ENCODE measurements at regions not wholly inside any gene's neighbourhood (a gene's known extent, or its start where the extent isn't known, plus 50 kb on each side); places are given as distances from the start of the nearest gene placed in this dataset.

DNA sequence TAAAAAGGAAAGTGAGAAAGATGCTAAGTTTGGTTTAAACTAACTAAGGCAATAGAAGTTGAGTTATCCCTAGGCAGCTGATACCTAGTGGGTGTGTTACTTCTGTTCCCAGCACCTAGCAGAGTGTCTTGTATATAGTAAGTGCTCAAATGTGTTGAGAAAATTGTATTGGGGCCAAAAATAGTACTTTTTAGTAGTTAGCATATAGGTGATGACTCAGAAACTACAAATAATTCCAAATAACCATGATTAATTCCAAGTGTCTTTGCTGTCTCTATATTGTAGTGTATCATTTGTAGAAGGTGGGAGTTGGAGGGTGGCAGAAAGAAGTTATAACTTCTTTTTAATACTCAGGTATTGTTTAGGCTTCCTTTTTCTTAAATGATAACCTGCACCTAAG, 362.7 kb downstream of the RND3 start:
- ChIA-PET POLR2A (interaction anchor here (0.6 kb wide), 1 partner anchor 236 kb away, joined by 3 read pairs; no protein-coding TSS in a partner anchor), RAD21 (ENCODE audit: low non-redundant PET in 1 of 2, low total read pairs in 2 of 2, uncharacterized antibody in 2 of 2, unreplicated experiment in 2 of 2) (no interaction called here), CTCF (no interaction called here)
- Histone ChIP-seq H2AFZ (ENCODE audit: low read depth, low read length, poor library complexity, severe bottlenecking) (no peak overlapping the region), H3K27me3 (ENCODE audit: insufficient read depth, low read length) (no peaks in the 10 kb centered on the region), H3K4me2 (ENCODE audit: low read length) (no peak overlapping the region), H3K27ac (ENCODE audit: low read depth, low read length) (no peak overlapping the region), H3K36me3 (ENCODE audit: control insufficient read depth in 1 of 2, insufficient read depth in 2 of 2, low read length in 2 of 2) (no peaks in the 10 kb centered on the region), H3K79me2 (ENCODE audit: insufficient read depth, low read length) (no peaks in the 10 kb centered on the region), H4K20me1 (ENCODE audit: insufficient read depth) (no peaks in the 10 kb centered on the region), H3K4me1 (ENCODE audit: control insufficient read depth in 1 of 2, insufficient read depth in 2 of 2, low read length in 2 of 2) (no peaks in the 10 kb centered on the region), H3K9me2 (ENCODE audit: insufficient read depth) (no peaks in the 10 kb centered on the region), H3K4me3 (replicated peaks in 1 of 2; ENCODE audit: low read depth in 1 of 2, low read length in 2 of 2) (no peak overlapping the region), H3K9me3 (ENCODE audit: control insufficient read depth in 1 of 2, insufficient read depth in 1 of 2, low read depth in 1 of 2, low read length in 2 of 2) (no peaks in the 10 kb centered on the region), H3K9ac (ENCODE audit: low read length) (no peak overlapping the region)
- no TSS peak for BruUV-seq (replicated peaks)
- ATAC-seq = no peak
- TF ChIP-seq ZBTB33 (IDR thresholded peaks at IDR 0.05; ENCODE audit: extremely low read depth, insufficient replicate concordance, low read length) = no peak
- TF ChIP-seq CBX3 (IDR thresholded peaks at IDR 0.05; ENCODE audit: low read depth) = no peak
- no peak for TF ChIP-seq EZH2phosphoT487 (IDR thresholded peaks at IDR 0.05; ENCODE audit: borderline replicate concordance)
- intact Hi-C loops (cut with micrococcal nuclease) = no loop called here
- no peak for DNase-seq (ENCODE audit: low read depth, low spot score)

DNA sequence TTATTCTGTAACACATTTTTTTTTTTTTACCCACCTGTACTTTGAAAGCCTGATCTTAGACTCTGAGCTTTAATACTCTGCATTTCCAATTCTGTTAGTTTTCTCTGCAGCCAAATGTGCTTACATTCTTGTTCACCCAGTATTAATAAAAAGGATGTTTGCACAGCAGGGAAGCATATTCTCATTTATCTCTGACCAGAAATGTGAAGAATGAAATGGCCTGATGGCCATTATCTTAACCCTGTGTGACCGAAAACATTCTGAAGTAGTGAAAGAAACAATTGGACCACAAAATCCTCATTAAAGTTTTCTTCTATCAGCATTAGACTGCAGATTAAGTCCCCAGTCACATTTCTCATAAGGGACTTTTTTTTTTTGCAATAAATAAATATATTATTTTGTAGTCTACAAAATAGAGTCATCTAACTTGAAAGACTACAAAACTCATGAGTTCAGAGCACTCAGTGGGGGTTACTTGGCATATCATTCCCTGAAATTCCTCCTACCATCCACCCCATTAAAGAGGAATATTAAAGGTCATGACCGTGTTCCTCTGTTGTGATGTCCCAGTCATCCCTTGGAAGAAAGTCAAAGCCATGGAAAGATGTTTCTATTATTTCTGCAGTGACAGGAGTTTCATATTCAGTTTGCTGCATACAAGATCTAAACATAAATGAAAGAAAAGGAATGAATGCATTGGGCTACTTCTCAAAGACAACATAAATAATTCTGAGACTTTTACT, 364.4 kb downstream of the RND3 start:
- BruUV-seq (replicated peaks) = no TSS peak
- Histone ChIP-seq H3K4me2 (ENCODE audit: low read length) (no peak overlapping the region), H3K9me3 (ENCODE audit: control insufficient read depth in 1 of 2, insufficient read depth in 1 of 2, low read depth in 1 of 2, low read length in 2 of 2) (no peaks in the 10 kb centered on the region), H3K9ac (ENCODE audit: low read length) (no peak overlapping the region), H3K27me3 (ENCODE audit: insufficient read depth, low read length) (no peaks in the 10 kb centered on the region), H2AFZ (ENCODE audit: low read depth, low read length, poor library complexity, severe bottlenecking) (no peak overlapping the region), H4K20me1 (ENCODE audit: insufficient read depth) (no peaks in the 10 kb centered on the region), H3K79me2 (ENCODE audit: insufficient read depth, low read length) (no peaks in the 10 kb centered on the region), H3K4me1 (ENCODE audit: control insufficient read depth in 1 of 2, insufficient read depth in 2 of 2, low read length in 2 of 2) (no peaks in the 10 kb centered on the region), H3K36me3 (ENCODE audit: control insufficient read depth in 1 of 2, insufficient read depth in 2 of 2, low read length in 2 of 2) (no peaks in the 10 kb centered on the region), H3K27ac (ENCODE audit: low read depth, low read length) (no peak overlapping the region), H3K4me3 (replicated peaks in 1 of 2; ENCODE audit: low read depth in 1 of 2, low read length in 2 of 2) (no peak overlapping the region), H3K9me2 (ENCODE audit: insufficient read depth) (no peaks in the 10 kb centered on the region)
- ChIA-PET POLR2A (no interaction called here), CTCF (no interaction called here), RAD21 (ENCODE audit: low non-redundant PET in 1 of 2, low total read pairs in 2 of 2, uncharacterized antibody in 2 of 2, unreplicated experiment in 2 of 2) (no interaction called here)
- TF ChIP-seq EGR1 (IDR thresholded peaks at IDR 0.05; ENCODE audit: low read depth) (no peak), RAD21 (IDR thresholded peaks at IDR 0.05; ENCODE audit: low read depth) (no peak), EZH2phosphoT487 (IDR thresholded peaks at IDR 0.05; ENCODE audit: borderline replicate concordance) (no peak), CTCF (IDR thresholded peaks at IDR 0.05 in 2 of 3, conservative IDR thresholded peaks at IDR 0.05 in 1 of 3; ENCODE audit: borderline replicate concordance in 1 of 3, insufficient read depth in 1 of 3, low read depth in 2 of 3, low read length in 2 of 3) (no peak), ZNF274 (IDR thresholded peaks at IDR 0.05; ENCODE audit: low read depth, low read length) (no peak)
- intact Hi-C loops (cut with micrococcal nuclease) = no loop called here
- ATAC-seq (no peak), DNase-seq (ENCODE audit: low read depth, low spot score) (no peak)
